Cerebellar cortex (tissue), 1 donor: ENCODE measurements at regions not wholly inside any gene's neighbourhood (a gene's known extent, or its start where the extent isn't known, plus 50 kb on each side); places are given as distances from the start of the nearest gene placed in this dataset.
A peak's percentile ranks its signal among the peaks of the same experiment; 100 is the strongest.

Experiments
- DNase-seq: peaks from one replicate; pipeline ENCODE4 v3.0.0-alpha.2; 2015; ENCODE audit warnings: low spot score

GRCh38 chr2:212618636-212619035, 80.0 kb upstream of the ERBB4 start:
- no peak for DNase-seq

GRCh38 chr2:212610872-212611425, 72.3 kb upstream of the ERBB4 start:
- no peak for DNase-seq

- peak; percentile 6 for DNase-seq
Measured at GRCh38 chr2:212609479-212609878, 70.9 kb upstream of the ERBB4 start.

DNA sequence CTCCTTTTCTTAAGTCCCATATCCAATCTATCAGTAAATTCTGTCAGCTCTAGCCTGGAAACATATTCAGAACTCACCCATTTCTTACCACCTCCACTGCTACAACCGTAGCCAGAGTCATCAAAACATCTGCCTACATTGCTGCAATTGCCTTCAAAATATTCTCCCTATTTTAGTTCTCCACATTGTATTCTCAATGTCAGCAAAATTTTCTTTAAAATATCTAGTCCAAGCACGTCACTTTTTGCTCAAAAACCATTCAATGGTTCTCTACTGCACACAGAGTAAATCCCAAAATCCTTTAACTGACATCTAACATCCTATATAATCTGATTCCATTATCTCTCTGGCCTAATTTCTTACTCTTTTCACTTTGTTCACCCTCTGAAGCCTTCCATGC, 68.5 kb upstream of the ERBB4 start:
- DNase-seq = no peak

DNA sequence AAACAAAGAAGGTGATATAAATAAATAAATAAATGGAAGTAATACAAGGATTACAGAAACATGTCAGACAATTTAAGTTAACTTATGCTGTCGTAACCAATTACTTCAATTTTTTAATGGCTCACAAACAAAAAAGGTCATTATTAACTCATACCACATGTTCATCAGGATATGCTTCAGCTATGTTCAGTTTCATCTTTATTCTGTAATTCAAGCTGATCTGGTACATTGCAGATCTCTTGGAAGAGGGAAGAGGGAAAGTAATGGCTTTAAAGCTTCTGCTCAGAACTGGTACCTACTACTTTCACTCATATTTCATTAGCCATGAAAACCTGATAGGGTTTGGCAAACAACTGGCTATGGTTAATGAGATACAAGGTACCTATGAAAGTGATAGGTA, 67.6 kb upstream of the ERBB4 start:
- no peak for DNase-seq

- DNase-seq = no peak
Measured at GRCh38 chr2:212596688-212597087, 58.1 kb upstream of the ERBB4 start.

GRCh38 chr2:212596276-212596675, 57.7 kb upstream of the ERBB4 start:
- DNase-seq = no peak

- peak; percentile 22 for DNase-seq
Measured at GRCh38 chr2:212595036-212595654, 56.5 kb upstream of the ERBB4 start.

GRCh38 chr2:212592695-212593094, 54.1 kb upstream of the ERBB4 start:
- DNase-seq = no peak
